ENCODE measurements at regions not wholly inside any gene's neighbourhood (a gene's known extent, or its start where the extent isn't known, plus 50 kb on each side); places are given as distances from the start of the nearest gene placed in this dataset.

- no peak for DNase-seq
- Mint-ChIP-seq H3K27ac (no peak overlapping the region), H3K9me3 (peaks cover 4% of the 10 kb centered on the region), H3K4me1 (no peaks in the 10 kb centered on the region), H3K36me3 (ENCODE audit: low read depth) (no peaks in the 10 kb centered on the region), H3K4me3 (no peak overlapping the region), H3K27me3 (ENCODE audit: low read depth, poor library complexity) (peaks cover 11% of the 10 kb centered on the region)
- no peak for TF ChIP-seq CTCF (IDR thresholded peaks at IDR 0.05)
These were observed 203.0 kb upstream of the TNRC6C start for GRCh38 chr17:77755410-77755963.

- TF ChIP-seq CTCF (IDR thresholded peaks at IDR 0.05), result no peak
- no peak for DNase-seq
- peaks cover 14% of the 10 kb centered on the region for H3K27me3 Mint-ChIP-seq (ENCODE audit: low read depth, poor library complexity)
- no peaks in the 10 kb centered on the region for H3K36me3 Mint-ChIP-seq (ENCODE audit: low read depth)
- H3K4me3 Mint-ChIP-seq, result no peak overlapping the region
- no peak overlapping the region for H3K27ac Mint-ChIP-seq
- peaks cover 4% of the 10 kb centered on the region for H3K9me3 Mint-ChIP-seq
- H3K4me1 Mint-ChIP-seq, result no peaks in the 10 kb centered on the region
These were observed 202.5 kb upstream of the TNRC6C start for GRCh38 chr17:77756028-77756427.

- no peaks in the 10 kb centered on the region for H3K4me1 Mint-ChIP-seq
- peaks cover 14% of the 10 kb centered on the region for H3K27me3 Mint-ChIP-seq (ENCODE audit: low read depth, poor library complexity)
- H3K27ac Mint-ChIP-seq, result no peak overlapping the region
- TF ChIP-seq CTCF (IDR thresholded peaks at IDR 0.05), result no peak
- H3K36me3 Mint-ChIP-seq (ENCODE audit: low read depth), result no peaks in the 10 kb centered on the region
- H3K9me3 Mint-ChIP-seq, result peaks cover 4% of the 10 kb centered on the region
- H3K4me3 Mint-ChIP-seq, result no peak overlapping the region
- no peak for DNase-seq
These were observed 201.5 kb upstream of the TNRC6C start for GRCh38 chr17:77756846-77757560.

- DNase-seq, result no peak
- Mint-ChIP-seq H3K36me3 (ENCODE audit: low read depth) (no peaks in the 10 kb centered on the region), H3K4me1 (no peaks in the 10 kb centered on the region), H3K27ac (no peak overlapping the region), H3K4me3 (no peak overlapping the region), H3K27me3 (ENCODE audit: low read depth, poor library complexity) (peaks cover 14% of the 10 kb centered on the region), H3K9me3 (peaks cover 4% of the 10 kb centered on the region)
- no peak for TF ChIP-seq CTCF (IDR thresholded peaks at IDR 0.05)
These were observed 201.0 kb upstream of the TNRC6C start for GRCh38 chr17:77757561-77757898.

- Mint-ChIP-seq H3K27me3 (ENCODE audit: low read depth, poor library complexity) (peaks cover 20% of the 10 kb centered on the region), H3K4me3 (no peak overlapping the region), H3K36me3 (ENCODE audit: low read depth) (no peaks in the 10 kb centered on the region), H3K9me3 (no peaks in the 10 kb centered on the region), H3K27ac (no peak overlapping the region), H3K4me1 (peaks cover 7% of the 10 kb centered on the region)
- DNase-seq, result no peak
- no peak for TF ChIP-seq CTCF (IDR thresholded peaks at IDR 0.05)
These were observed 195.5 kb upstream of the TNRC6C start for GRCh38 chr17:77763023-77763422.

GRCh38 chr17:77763575-77763974 lies 194.9 kb upstream of the TNRC6C start:
- DNase-seq, result no peak
- Mint-ChIP-seq H3K27me3 (ENCODE audit: low read depth, poor library complexity) (peaks cover 20% of the 10 kb centered on the region), H3K27ac (no peak overlapping the region)

More at GRCh38 chr17:77763575-77763974, 194.9 kb upstream of the TNRC6C start:
- Mint-ChIP-seq H3K4me1 (peaks cover 7% of the 10 kb centered on the region), H3K4me3 (no peak overlapping the region), H3K36me3 (ENCODE audit: low read depth) (no peaks in the 10 kb centered on the region), H3K9me3 (no peaks in the 10 kb centered on the region)
- TF ChIP-seq CTCF (IDR thresholded peaks at IDR 0.05), result no peak
